Trophoblast cell (in vitro differentiated cells and primary cell): ENCODE measurements at regions not wholly inside any gene's neighbourhood (a gene's known extent, or its start where the extent isn't known, plus 50 kb on each side); places are given as distances from the start of the nearest gene placed in this dataset.

Experiments used
- DNase-seq, 2 donors: peaks; one replicate each; pipeline ENCODE4 v3.0.0-alpha.2; 2016
- H2AFZ ChIP-seq: 2 replicates; pipeline ENCODE4 v1.6.1; 2013; ENCODE audit warnings: low read length, moderate library complexity, mild to moderate bottlenecking; ENCODE audit not compliant: insufficient read depth, poor library complexity
- H2AK5ac ChIP-seq: 2 replicates; pipeline ENCODE4 v1.6.1; 2013; ENCODE audit warnings: mild to moderate bottlenecking, low read length
- H2BK120ac ChIP-seq: 2 replicates; pipeline ENCODE4 v1.6.1; 2013; ENCODE audit warnings: low read length, mild to moderate bottlenecking, moderate library complexity; ENCODE audit not compliant: insufficient read depth, poor library complexity
- H2BK12ac ChIP-seq: 2 replicates; pipeline ENCODE4 v1.6.1; 2013; ENCODE audit warnings: mild to moderate bottlenecking, low read length, moderate library complexity
- H2BK5ac ChIP-seq: 2 replicates; pipeline ENCODE4 v1.6.1; 2013; ENCODE audit warnings: low read length, low read depth, moderate library complexity, mild to moderate bottlenecking; ENCODE audit not compliant: poor library complexity
- H3K14ac ChIP-seq: 2 replicates; pipeline ENCODE4 v1.6.1; 2013; ENCODE audit warnings: mild to moderate bottlenecking, low read length
- H3K18ac ChIP-seq: 2 replicates; pipeline ENCODE4 v1.6.1; 2013; ENCODE audit warnings: mild to moderate bottlenecking, low read length
- H3K23ac ChIP-seq: 2 replicates; pipeline ENCODE4 v1.6.1; 2013; ENCODE audit warnings: low read length
- H3K27ac ChIP-seq: 2 replicates; pipeline ENCODE4 v1.5.1; 2013; ENCODE audit warnings: low read depth, mild to moderate bottlenecking, inconsistent platforms, low read length, moderate library complexity
- H3K27me3 ChIP-seq: 2 replicates; pipeline ENCODE4 v1.6.1; 2013; ENCODE audit warnings: inconsistent platforms, mild to moderate bottlenecking, low read length, moderate library complexity; ENCODE audit not compliant: insufficient read depth
- H3K36me3 ChIP-seq, 2 experiments: 1 replicate in 1 of 2; 2 replicates in 1 of 2; pipeline ENCODE4 v1.6.1; 2013; ENCODE audit warnings: low read length in 2 of 2, mild to moderate bottlenecking in 2 of 2, moderate library complexity in 1 of 2; ENCODE audit not compliant: insufficient read depth in 2 of 2, control insufficient read depth in 1 of 2
- H3K4ac ChIP-seq: 2 replicates; pipeline ENCODE4 v1.6.1; 2013; ENCODE audit warnings: low read depth, mild to moderate bottlenecking, low read length, moderate library complexity
- H3K4me1 ChIP-seq, 2 experiments: 1 replicate in 1 of 2; 2 replicates in 1 of 2; pipeline ENCODE4 v1.6.1; 2013; ENCODE audit warnings: low read length in 2 of 2, mild to moderate bottlenecking in 2 of 2, moderate library complexity in 1 of 2; ENCODE audit not compliant: insufficient read depth in 2 of 2, control insufficient read depth in 1 of 2
- H3K4me2 ChIP-seq: 2 replicates; pipeline ENCODE4 v1.6.1; 2013; ENCODE audit warnings: inconsistent platforms, mild to moderate bottlenecking, low read length, moderate library complexity
- H3K4me3 ChIP-seq: 2 replicates; pipeline ENCODE4 v1.5.1; 2013; ENCODE audit warnings: mild to moderate bottlenecking, low read depth, low read length, inconsistent platforms
- H3K79me1 ChIP-seq: one replicate; pipeline ENCODE4 v1.6.1; 2013; ENCODE audit warnings: low read length
- H3K79me2 ChIP-seq: 2 replicates; pipeline ENCODE4 v1.6.1; 2013; ENCODE audit warnings: low read length, mild to moderate bottlenecking; ENCODE audit not compliant: control insufficient read depth, insufficient read depth, poor library complexity
- H3K9ac ChIP-seq: 2 replicates; pipeline ENCODE4 v1.6.1; 2013; ENCODE audit warnings: mild to moderate bottlenecking, low read length
- H3K9me3 ChIP-seq: 2 replicates; pipeline ENCODE4 v1.6.1; 2013; ENCODE audit warnings: low read depth, mild to moderate bottlenecking, control low read depth, inconsistent platforms, low read length; ENCODE audit not compliant: insufficient read depth
- H4K12ac ChIP-seq: 2 replicates; pipeline ENCODE4 v1.6.1; 2013; ENCODE audit warnings: low read depth, mild to moderate bottlenecking, low read length, moderate library complexity
- H4K8ac ChIP-seq: 2 replicates; pipeline ENCODE4 v1.6.1; 2013; ENCODE audit warnings: low read depth, mild to moderate bottlenecking, low read length, moderate library complexity
- H4K91ac ChIP-seq: one replicate; pipeline ENCODE4 v1.6.1; 2013; ENCODE audit warnings: low read depth, mild to moderate bottlenecking, low read length, moderate library complexity
- WGBS: extraction: QIAGEN DNeasy Blood & Tissue Kit; methylation state at CpG from one replicate; pipeline ENCODE4 v1.1.7; 2013; ENCODE audit warnings: missing lambda C conversion rate; ENCODE audit not compliant: insufficient read length, insufficient coverage; ENCODE audit errors: extremely low coverage; 5-methylcytosine and 5-hydroxymethylcytosine counted together

DNA sequence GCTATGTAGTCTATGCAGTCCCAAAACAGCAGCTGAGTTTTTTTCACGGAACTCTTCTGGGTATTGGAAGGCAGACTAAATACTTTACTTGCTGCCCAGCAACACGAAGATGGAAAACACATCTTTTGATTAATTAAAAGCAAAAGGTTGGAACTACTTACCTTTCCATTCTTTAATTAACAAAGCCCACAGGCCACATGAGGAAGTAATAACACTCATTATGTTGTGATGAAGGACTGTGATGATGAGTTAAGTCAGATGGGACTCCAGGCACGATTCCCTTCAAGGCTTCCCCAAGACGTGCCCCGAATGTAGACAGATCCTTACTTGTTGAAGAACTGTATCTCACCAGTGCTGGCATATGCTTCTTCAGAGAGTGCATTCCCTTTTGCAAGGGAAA lies 129.0 kb downstream of the WIF1 start:
- WGBS, result no CpG with 5 or more reads among the region's 5 CpGs
- DNase-seq, result no peak
- Histone ChIP-seq H3K79me2 (no peaks in the 10 kb centered on the region), H3K14ac (no peak overlapping the region), H3K4me3 (no peak overlapping the region), H2AK5ac (no peak overlapping the region), H3K4ac (no peak overlapping the region), H3K18ac (no peak overlapping the region), H3K9ac (no peak overlapping the region), H3K23ac (no peak overlapping the region), H2BK5ac (no peak overlapping the region), H2AFZ (no peak overlapping the region), H3K36me3 (no peaks in the 10 kb centered on the region), H3K4me1 (peaks cover 0 to 2% of the 10 kb centered on the region in 2 experiments), H4K12ac (no peak overlapping the region), H3K27me3 (no peaks in the 10 kb centered on the region), H2BK12ac (no peak overlapping the region), H4K91ac (no peak overlapping the region), H4K8ac (no peak overlapping the region), H3K4me2 (no peak overlapping the region), H3K79me1 (no peaks in the 10 kb centered on the region), H3K27ac (no peak overlapping the region), H2BK120ac (no peak overlapping the region), H3K9me3 (no peaks in the 10 kb centered on the region)

DNA sequence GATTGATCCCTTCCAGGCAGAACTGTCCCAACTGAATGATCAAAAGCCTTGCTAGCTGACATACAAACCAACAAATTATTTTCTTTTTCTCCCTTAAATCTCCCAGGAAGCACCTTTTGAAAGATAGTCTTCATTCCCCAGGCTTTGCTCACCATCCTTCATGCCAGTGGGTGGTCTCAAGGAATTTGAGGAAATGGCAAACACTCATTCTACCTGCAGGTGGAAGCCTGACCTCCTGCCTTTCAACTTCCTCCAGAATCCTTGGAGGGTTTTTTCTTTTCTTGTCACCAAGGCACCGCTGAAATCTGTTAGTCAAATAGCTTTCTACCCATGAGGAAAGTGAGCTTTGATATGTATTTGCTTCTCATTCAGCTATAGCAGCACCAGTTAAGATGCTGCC lies 128.5 kb downstream of the WIF1 start:
- Histone ChIP-seq H2BK5ac (no peak overlapping the region), H3K36me3 (no peaks in the 10 kb centered on the region)

DNA sequence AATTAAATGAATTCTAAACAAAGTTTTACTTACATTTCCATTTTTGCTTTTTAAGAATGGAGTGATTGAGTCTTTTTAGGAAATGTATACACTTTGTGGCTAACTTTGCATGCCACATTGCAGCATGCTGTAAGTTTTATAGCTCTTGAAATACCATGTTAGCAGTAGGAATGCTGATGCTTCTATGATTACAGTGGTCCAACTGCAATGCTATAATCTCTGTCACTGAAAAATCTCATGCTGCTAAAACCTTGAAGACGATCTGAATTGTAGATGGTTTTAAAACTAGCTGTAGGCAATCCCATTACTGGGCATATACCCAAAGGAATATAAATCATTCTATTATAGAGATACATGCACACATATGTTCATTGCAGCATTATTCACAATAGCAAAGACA lies 127.6 kb downstream of the WIF1 start:
- no peak overlapping the region for H2AFZ ChIP-seq
- no peaks in the 10 kb centered on the region for H3K27me3 ChIP-seq
- H3K4me3 ChIP-seq, result no peak overlapping the region
- no peak overlapping the region for H3K23ac ChIP-seq
- DNase-seq, result peak in 1 of 2 donors; percentile 1
- no peak overlapping the region for H2BK12ac ChIP-seq
- no peak overlapping the region for H2AK5ac ChIP-seq
- H3K14ac ChIP-seq, result no peak overlapping the region
- no peak overlapping the region for H3K9ac ChIP-seq
- H3K9me3 ChIP-seq, result no peaks in the 10 kb centered on the region
- no peak overlapping the region for H3K4me2 ChIP-seq
- H3K4me1 ChIP-seq, result peaks cover 0 to 2% of the 10 kb centered on the region in 2 experiments
- H4K91ac ChIP-seq, result no peak overlapping the region
- H4K12ac ChIP-seq, result no peak overlapping the region
- H3K36me3 ChIP-seq, result no peaks in the 10 kb centered on the region
- H3K79me1 ChIP-seq, result no peaks in the 10 kb centered on the region
- no peak overlapping the region for H2BK120ac ChIP-seq
- no peak overlapping the region for H3K4ac ChIP-seq
- H3K27ac ChIP-seq, result no peak overlapping the region
- no peak overlapping the region for H3K18ac ChIP-seq
- no CpG with 5 or more reads among the region's 1 CpG for WGBS
- no peaks in the 10 kb centered on the region for H3K79me2 ChIP-seq
- no peak overlapping the region for H4K8ac ChIP-seq
- no peak overlapping the region for H2BK5ac ChIP-seq

More for the DNA sequence above, 128.5 kb downstream of the WIF1 start:
- no peak overlapping the region for H4K8ac ChIP-seq
- H3K18ac ChIP-seq, result no peak overlapping the region
- no peak overlapping the region for H3K4ac ChIP-seq
- no peak overlapping the region for H3K9ac ChIP-seq
- H2BK120ac ChIP-seq, result no peak overlapping the region
- H3K4me3 ChIP-seq, result no peak overlapping the region
- H2AK5ac ChIP-seq, result no peak overlapping the region
- WGBS, result no CpG with 5 or more reads among the region's 1 CpG
- H3K79me2 ChIP-seq, result no peaks in the 10 kb centered on the region
- peaks cover 0 to 2% of the 10 kb centered on the region in 2 experiments for H3K4me1 ChIP-seq
- no peak overlapping the region for H2BK12ac ChIP-seq
- no peak overlapping the region for H3K14ac ChIP-seq
- H3K23ac ChIP-seq, result no peak overlapping the region
- H3K4me2 ChIP-seq, result no peak overlapping the region
- no peaks in the 10 kb centered on the region for H3K27me3 ChIP-seq
- no peaks in the 10 kb centered on the region for H3K79me1 ChIP-seq
- no peaks in the 10 kb centered on the region for H3K9me3 ChIP-seq
- H4K91ac ChIP-seq, result no peak overlapping the region
- H3K27ac ChIP-seq, result no peak overlapping the region
- H2AFZ ChIP-seq, result no peak overlapping the region
- no peak overlapping the region for H4K12ac ChIP-seq
- no peak for DNase-seq

DNA sequence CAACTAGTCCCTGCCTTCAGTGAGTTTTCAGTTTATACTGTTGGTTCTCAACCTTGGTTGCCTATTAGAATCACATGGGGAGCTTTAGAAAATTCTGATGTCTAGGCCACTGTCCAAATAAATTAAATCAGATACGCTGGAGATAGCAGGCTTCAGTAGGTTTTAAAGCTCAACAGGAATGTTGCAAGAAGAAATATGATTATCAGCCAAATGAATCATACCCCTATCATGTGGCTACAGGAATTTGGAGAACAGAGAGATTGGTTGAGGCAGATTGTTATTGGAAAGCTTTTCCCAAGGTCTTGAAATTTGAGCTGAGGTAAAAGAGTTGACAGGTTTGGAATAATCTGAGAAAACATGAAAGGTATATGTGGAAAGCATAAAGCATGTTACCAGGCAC lies 125.3 kb downstream of the WIF1 start:
- Histone ChIP-seq H4K91ac (no peak overlapping the region), H3K18ac (no peak overlapping the region), H2AFZ (no peak overlapping the region), H3K36me3 (no peaks in the 10 kb centered on the region), H3K23ac (no peak overlapping the region), H4K8ac (no peak overlapping the region), H3K9me3 (no peaks in the 10 kb centered on the region), H3K4me1 (peaks cover 0 to 2% of the 10 kb centered on the region in 2 experiments), H3K79me2 (no peaks in the 10 kb centered on the region), H2BK12ac (no peak overlapping the region), H3K4me3 (no peak overlapping the region), H3K4me2 (no peak overlapping the region), H4K12ac (no peak overlapping the region), H3K79me1 (no peaks in the 10 kb centered on the region), H2BK120ac (no peak overlapping the region), H3K14ac (no peak overlapping the region), H2BK5ac (no peak overlapping the region), H3K27ac (no peak overlapping the region), H2AK5ac (no peak overlapping the region), H3K4ac (no peak overlapping the region), H3K27me3 (no peaks in the 10 kb centered on the region), H3K9ac (no peak overlapping the region)
- DNase-seq, result peak in 1 of 2 donors; percentile 58
- WGBS, result no CpG with 5 or more reads among the region's 1 CpG
